Epithelial cell of esophagus (primary cell): ENCODE measurements at regions not wholly inside any gene's neighbourhood (a gene's known extent, or its start where the extent isn't known, plus 50 kb on each side); places are given as distances from the start of the nearest gene placed in this dataset.
"Not testable (repeated sequence)": the region's sequence is repeated elsewhere in the genome, so short reads cannot be mapped to it uniquely, and the experiment has no call there.

Experiments used
- DNase-seq: peaks from one replicate; pipeline ENCODE4 v3.0.0; 2010; ENCODE audit warnings: low read depth
- H3K4me3 ChIP-seq: 2 replicates; pipeline ENCODE4 v1.5.1; 2011; ENCODE audit warnings: mild to moderate bottlenecking, low read length, control low read depth
- CTCF ChIP-seq: IDR thresholded peaks from 2 replicates; pipeline ENCODE4 v1.5.1; 2011; ENCODE audit warnings: low read depth, mild to moderate bottlenecking, low read length, control low read depth, inconsistent platforms; ENCODE audit not compliant: insufficient read depth; ENCODE audit errors: missing control alignments

- DNase-seq: no peak
- TF ChIP-seq CTCF: no peak
- no peak overlapping the region for H3K4me3 ChIP-seq
Observed at GRCh38 chr3:139136469-139137202, 91.9 kb upstream of the PRR23C start.

GRCh38 chr3:139140553-139140952, 95.9 kb upstream of the PRR23C start:
- no peak for TF ChIP-seq CTCF
- no peak for DNase-seq
- no peak overlapping the region for H3K4me3 ChIP-seq

GRCh38 chr3:139145980-139146379, 101.3 kb upstream of the PRR23C start:
- H3K4me3 ChIP-seq, DNase-seq: not testable (repeated sequence)

GRCh38 chr3:139151530-139151929, 106.8 kb upstream of the PRR23C start:
- DNase-seq: no peak
- TF ChIP-seq CTCF: no peak
- H3K4me3 ChIP-seq: no peak overlapping the region

- H3K4me3 ChIP-seq, DNase-seq: not testable (repeated sequence)
Observed at GRCh38 chr3:139153434-139153833, 108.7 kb upstream of the PRR23C start.

- no peak for DNase-seq
- TF ChIP-seq CTCF: no peak
- H3K4me3 ChIP-seq: no peak overlapping the region
Observed at GRCh38 chr3:139157161-139157932, 112.7 kb upstream of the PRR23C start.

- TF ChIP-seq CTCF: no peak
- DNase-seq: no peak
- no peak overlapping the region for H3K4me3 ChIP-seq
Observed at GRCh38 chr3:139159356-139159755, 114.7 kb upstream of the PRR23C start.
